NCI-H1105 treated with DMSO at 0.1 percent for 48 hours (cell line): ENCODE measurements at regions not wholly inside any gene's neighbourhood (a gene's known extent, or its start where the extent isn't known, plus 50 kb on each side); places are given as distances from the start of the nearest gene placed in this dataset.
A peak's percentile ranks its signal among the peaks of the same experiment; 100 is the strongest.
"Not testable (repeated sequence)": the region's sequence is repeated elsewhere in the genome, so short reads cannot be mapped to it uniquely, and the experiment has no call there.

Experiments used
- DNase-seq: peaks from one replicate; lab custom pipeline; 2025; lab: John Stamatoyannopoulos, UW

GRCh38 chr17:5747964-5748363 lies 163.7 kb upstream of the NLRP1 start:
- DNase-seq: no peak

GRCh38 chr17:5753421-5753820 lies 169.1 kb upstream of the NLRP1 start:
- DNase-seq: no peak

- DNase-seq: no peak
Observed at GRCh38 chr17:5757314-5757907, 173.1 kb upstream of the NLRP1 start.

- DNase-seq: no peak
Observed at GRCh38 chr17:5758651-5759050, 174.3 kb upstream of the NLRP1 start.

- DNase-seq: no peak
Observed at GRCh38 chr17:5759501-5759925, 175.2 kb upstream of the NLRP1 start.

GRCh38 chr17:5762191-5762590 lies 177.9 kb upstream of the NLRP1 start:
- DNase-seq: no peak

GRCh38 chr17:5763595-5764306 lies 179.4 kb upstream of the NLRP1 start:
- no peak for DNase-seq

GRCh38 chr17:5769593-5770354 lies 185.5 kb upstream of the NLRP1 start:
- DNase-seq: peak; percentile 97

- peak; percentile 48 for DNase-seq
Observed at GRCh38 chr17:5770441-5771270, 186.3 kb upstream of the NLRP1 start.

- not testable (repeated sequence) for DNase-seq
Observed at GRCh38 chr17:5771271-5771577, 186.9 kb upstream of the NLRP1 start.

GRCh38 chr17:5772017-5772416 lies 187.7 kb upstream of the NLRP1 start:
- DNase-seq: not testable (repeated sequence)

GRCh38 chr17:5772720-5773119 lies 188.4 kb upstream of the NLRP1 start:
- no peak for DNase-seq

- DNase-seq: no peak
Observed at GRCh38 chr17:5773816-5774360, 189.6 kb upstream of the NLRP1 start.

- DNase-seq: no peak
Observed at GRCh38 chr17:5775098-5775497, 190.8 kb upstream of the NLRP1 start.

- DNase-seq: no peak
Observed at GRCh38 chr17:5780476-5780875, 196.2 kb upstream of the NLRP1 start.

- DNase-seq: no peak
Observed at GRCh38 chr17:5781236-5781927, 197.1 kb upstream of the NLRP1 start.

- no peak for DNase-seq
Observed at GRCh38 chr17:5783269-5783668, 199.0 kb upstream of the NLRP1 start.

GRCh38 chr17:5783851-5784250 lies 199.5 kb upstream of the NLRP1 start:
- no peak for DNase-seq

GRCh38 chr17:5784791-5785190 lies 200.5 kb upstream of the NLRP1 start:
- no peak for DNase-seq

- no peak for DNase-seq
Observed at GRCh38 chr17:5785338-5785737, 201.0 kb upstream of the NLRP1 start.

- DNase-seq: no peak
Observed at GRCh38 chr17:5785867-5786509, 201.7 kb upstream of the NLRP1 start.
